ENCODE measurements at regions not wholly inside any gene's neighbourhood (a gene's known extent, or its start where the extent isn't known, plus 50 kb on each side); places are given as distances from the start of the nearest gene placed in this dataset.

GRCh38 chr9:84138541-84138940 lies 157.9 kb downstream of the RMI1 start:
- ChIA-PET CTCF (no interaction called here), POLR2A (ENCODE audit: low non-redundant PET) (no interaction called here)
- TF ChIP-seq CTCF (conservative IDR thresholded peaks at IDR 0.05; ENCODE audit: low read depth, low read length) (no peak), EZH2 (IDR thresholded peaks at IDR 0.05; ENCODE audit: borderline replicate concordance, low read depth, low read length, poor library complexity, severe bottlenecking) (no peak)
- no peak overlapping the region for H3K4me3 ChIP-seq (ENCODE audit: low read depth, low read length, poor library complexity, severe bottlenecking)
- H3K27ac ChIP-seq (ENCODE audit: low read depth, low read length, poor library complexity, severe bottlenecking) = no peak overlapping the region
- no peaks in the 10 kb centered on the region for H3K4me1 ChIP-seq (ENCODE audit: insufficient read depth, low read length, poor library complexity, severe bottlenecking)
- no peak for DNase-seq (ENCODE audit: low spot score)
- no TSS peak for BruUV-seq (replicated peaks)
- intact Hi-C loops (cut with micrococcal nuclease; ENCODE audit: unreplicated experiment) = no loop called here
- H3K9me3 ChIP-seq (ENCODE audit: low read depth, low read length, poor library complexity, severe bottlenecking) = no peaks in the 10 kb centered on the region
- peaks cover 25% of the 10 kb centered on the region for H3K27me3 ChIP-seq (replicated peaks; ENCODE audit: insufficient read depth, low read depth, low read length, poor library complexity)
- no peaks in the 10 kb centered on the region for H3K36me3 ChIP-seq (ENCODE audit: insufficient read depth, low read length, poor library complexity, severe bottlenecking)

GRCh38 chr9:84139296-84140070 lies 158.9 kb downstream of the RMI1 start:
- no TSS peak for BruUV-seq (replicated peaks)
- POLR2A ChIA-PET (ENCODE audit: low non-redundant PET) = interaction anchor here (0.6 kb wide), 1 partner anchor 128 kb away, joined by 3 read pairs; no protein-coding TSS in a partner anchor

GRCh38 chr9:84140535-84141101 lies 160.0 kb downstream of the RMI1 start:
- no peak for DNase-seq (ENCODE audit: low spot score)
- TF ChIP-seq EZH2 (IDR thresholded peaks at IDR 0.05; ENCODE audit: borderline replicate concordance, low read depth, low read length, poor library complexity, severe bottlenecking) = no peak
- TF ChIP-seq CTCF (conservative IDR thresholded peaks at IDR 0.05; ENCODE audit: low read depth, low read length) = no peak
- no peak overlapping the region for H3K27ac ChIP-seq (ENCODE audit: low read depth, low read length, poor library complexity, severe bottlenecking)
- intact Hi-C loops (cut with micrococcal nuclease; ENCODE audit: unreplicated experiment) = no loop called here
- ChIA-PET POLR2A (ENCODE audit: low non-redundant PET) (no interaction called here), CTCF (no interaction called here)
- no peaks in the 10 kb centered on the region for H3K9me3 ChIP-seq (ENCODE audit: low read depth, low read length, poor library complexity, severe bottlenecking)
- no TSS peak for BruUV-seq (replicated peaks)
- H3K4me3 ChIP-seq (ENCODE audit: low read depth, low read length, poor library complexity, severe bottlenecking) = no peak overlapping the region
- H3K36me3 ChIP-seq (ENCODE audit: insufficient read depth, low read length, poor library complexity, severe bottlenecking) = no peaks in the 10 kb centered on the region
- peaks cover 25% of the 10 kb centered on the region for H3K27me3 ChIP-seq (replicated peaks; ENCODE audit: insufficient read depth, low read depth, low read length, poor library complexity)
- no peaks in the 10 kb centered on the region for H3K4me1 ChIP-seq (ENCODE audit: insufficient read depth, low read length, poor library complexity, severe bottlenecking)

More at GRCh38 chr9:84139296-84140070, 158.9 kb downstream of the RMI1 start:
- peak; percentile 35 for DNase-seq (ENCODE audit: low spot score)
- Histone ChIP-seq H3K27me3 (replicated peaks; ENCODE audit: insufficient read depth, low read depth, low read length, poor library complexity) (peaks cover 25% of the 10 kb centered on the region), H3K36me3 (ENCODE audit: insufficient read depth, low read length, poor library complexity, severe bottlenecking) (no peaks in the 10 kb centered on the region), H3K9me3 (ENCODE audit: low read depth, low read length, poor library complexity, severe bottlenecking) (no peaks in the 10 kb centered on the region), H3K4me1 (ENCODE audit: insufficient read depth, low read length, poor library complexity, severe bottlenecking) (no peaks in the 10 kb centered on the region), H3K27ac (ENCODE audit: low read depth, low read length, poor library complexity, severe bottlenecking) (no peak overlapping the region), H3K4me3 (ENCODE audit: low read depth, low read length, poor library complexity, severe bottlenecking) (no peak overlapping the region)
- TF ChIP-seq EZH2 (IDR thresholded peaks at IDR 0.05; ENCODE audit: borderline replicate concordance, low read depth, low read length, poor library complexity, severe bottlenecking) (no peak), CTCF (conservative IDR thresholded peaks at IDR 0.05; ENCODE audit: low read depth, low read length) (no peak)
- CTCF ChIA-PET = no interaction called here
- intact Hi-C loops (cut with micrococcal nuclease; ENCODE audit: unreplicated experiment) = no loop called here
